HG02852 (cell line): ENCODE measurements at regions not wholly inside any gene's neighbourhood (a gene's known extent, or its start where the extent isn't known, plus 50 kb on each side); places are given as distances from the start of the nearest gene placed in this dataset.
A peak's percentile ranks its signal among the peaks of the same experiment; 100 is the strongest.

Source experiments
- ATAC-seq: cut with Tn5 transposase; IDR thresholded peaks from one replicate; pipeline ENCODE4 v1.9.1; 2021; ENCODE audit warnings: mild to moderate bottlenecking, moderate library complexity; ENCODE audit not compliant: unreplicated experiment

- ATAC-seq, result no peak
These were observed 160.2 kb downstream of the SERPINI1 start for GRCh38 chr3:167895684-167896083.

- ATAC-seq, result no peak
These were observed 159.7 kb downstream of the SERPINI1 start for GRCh38 chr3:167895178-167895577.

- ATAC-seq, result no peak
These were observed 156.7 kb downstream of the SERPINI1 start for GRCh38 chr3:167892205-167892604.

GRCh38 chr3:167887096-167887495, 151.6 kb downstream of the SERPINI1 start:
- ATAC-seq, result no peak

GRCh38 chr3:167886690-167887089, 151.2 kb downstream of the SERPINI1 start:
- ATAC-seq, result no peak

GRCh38 chr3:167885277-167885676, 149.8 kb downstream of the SERPINI1 start:
- ATAC-seq, result no peak

- ATAC-seq, result no peak
These were observed 149.0 kb downstream of the SERPINI1 start for GRCh38 chr3:167884481-167884880.

- ATAC-seq, result no peak
These were observed 147.9 kb downstream of the SERPINI1 start for GRCh38 chr3:167883452-167883851.

GRCh38 chr3:167882057-167882667, 146.6 kb downstream of the SERPINI1 start:
- peak; percentile 87 for ATAC-seq

- ATAC-seq, result no peak
These were observed 144.7 kb downstream of the SERPINI1 start for GRCh38 chr3:167880183-167880582.

GRCh38 chr3:167876620-167877281, 141.2 kb downstream of the SERPINI1 start:
- no peak for ATAC-seq
